Type B pancreatic cell (in vitro differentiated cells): ENCODE measurements at regions not wholly inside any gene's neighbourhood (a gene's known extent, or its start where the extent isn't known, plus 50 kb on each side); places are given as distances from the start of the nearest gene placed in this dataset.
"Not testable (repeated sequence)": the region's sequence is repeated elsewhere in the genome, so short reads cannot be mapped to it uniquely, and the experiment has no call there.

Experiments used
- DNase-seq: peaks from one replicate; pipeline ENCODE4 v3.0.0; 2021; ENCODE audit warnings: mixed read lengths; ENCODE audit not compliant: unreplicated experiment; ENCODE audit errors: extremely low spot score
- H3K27ac Mint-ChIP-seq: 2 replicates; pipeline ENCODE4 v1.8.0; 2021; ENCODE audit warnings: mild to moderate bottlenecking, mixed read lengths
- H3K27me3 Mint-ChIP-seq: 2 replicates; pipeline ENCODE4 v1.8.0; 2021; ENCODE audit warnings: mixed read lengths
- H3K36me3 Mint-ChIP-seq: 2 replicates; pipeline ENCODE4 v1.8.0; 2021; ENCODE audit warnings: mixed read lengths
- H3K4me1 Mint-ChIP-seq: one replicate; pipeline ENCODE4 v1.8.0; 2021; ENCODE audit warnings: mixed read lengths; ENCODE audit not compliant: unreplicated experiment
- H3K4me3 Mint-ChIP-seq: 2 replicates; pipeline ENCODE4 v1.8.0; 2021; ENCODE audit warnings: mild to moderate bottlenecking, mixed read lengths
- H3K9me3 Mint-ChIP-seq: 2 replicates; pipeline ENCODE4 v1.8.0; 2021; ENCODE audit warnings: mixed read lengths
- TF ChIP-seq, protein P1 (sequence below): fragments of 200-600 bp; sonication (generic); conservative IDR thresholded peaks from 2 replicates; pipeline ENCODE4 v1.5.0; 2021; ENCODE audit warnings: antibody characterized with exemption, mild to moderate bottlenecking

- no peak overlapping the region for H3K27ac Mint-ChIP-seq
- peaks cover 8% of the 10 kb centered on the region for H3K9me3 Mint-ChIP-seq
- H3K36me3 Mint-ChIP-seq: no peaks in the 10 kb centered on the region
- no peak for DNase-seq
- TF ChIP-seq, protein P1, sequence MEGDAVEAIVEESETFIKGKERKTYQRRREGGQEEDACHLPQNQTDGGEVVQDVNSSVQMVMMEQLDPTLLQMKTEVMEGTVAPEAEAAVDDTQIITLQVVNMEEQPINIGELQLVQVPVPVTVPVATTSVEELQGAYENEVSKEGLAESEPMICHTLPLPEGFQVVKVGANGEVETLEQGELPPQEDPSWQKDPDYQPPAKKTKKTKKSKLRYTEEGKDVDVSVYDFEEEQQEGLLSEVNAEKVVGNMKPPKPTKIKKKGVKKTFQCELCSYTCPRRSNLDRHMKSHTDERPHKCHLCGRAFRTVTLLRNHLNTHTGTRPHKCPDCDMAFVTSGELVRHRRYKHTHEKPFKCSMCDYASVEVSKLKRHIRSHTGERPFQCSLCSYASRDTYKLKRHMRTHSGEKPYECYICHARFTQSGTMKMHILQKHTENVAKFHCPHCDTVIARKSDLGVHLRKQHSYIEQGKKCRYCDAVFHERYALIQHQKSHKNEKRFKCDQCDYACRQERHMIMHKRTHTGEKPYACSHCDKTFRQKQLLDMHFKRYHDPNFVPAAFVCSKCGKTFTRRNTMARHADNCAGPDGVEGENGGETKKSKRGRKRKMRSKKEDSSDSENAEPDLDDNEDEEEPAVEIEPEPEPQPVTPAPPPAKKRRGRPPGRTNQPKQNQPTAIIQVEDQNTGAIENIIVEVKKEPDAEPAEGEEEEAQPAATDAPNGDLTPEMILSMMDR: no peak
- H3K4me1 Mint-ChIP-seq: no peaks in the 10 kb centered on the region
- no peaks in the 10 kb centered on the region for H3K27me3 Mint-ChIP-seq
- H3K4me3 Mint-ChIP-seq: no peak overlapping the region
Measured at GRCh38 chrX:66717926-66718325, 79.0 kb upstream of the EDA2R start.

DNA sequence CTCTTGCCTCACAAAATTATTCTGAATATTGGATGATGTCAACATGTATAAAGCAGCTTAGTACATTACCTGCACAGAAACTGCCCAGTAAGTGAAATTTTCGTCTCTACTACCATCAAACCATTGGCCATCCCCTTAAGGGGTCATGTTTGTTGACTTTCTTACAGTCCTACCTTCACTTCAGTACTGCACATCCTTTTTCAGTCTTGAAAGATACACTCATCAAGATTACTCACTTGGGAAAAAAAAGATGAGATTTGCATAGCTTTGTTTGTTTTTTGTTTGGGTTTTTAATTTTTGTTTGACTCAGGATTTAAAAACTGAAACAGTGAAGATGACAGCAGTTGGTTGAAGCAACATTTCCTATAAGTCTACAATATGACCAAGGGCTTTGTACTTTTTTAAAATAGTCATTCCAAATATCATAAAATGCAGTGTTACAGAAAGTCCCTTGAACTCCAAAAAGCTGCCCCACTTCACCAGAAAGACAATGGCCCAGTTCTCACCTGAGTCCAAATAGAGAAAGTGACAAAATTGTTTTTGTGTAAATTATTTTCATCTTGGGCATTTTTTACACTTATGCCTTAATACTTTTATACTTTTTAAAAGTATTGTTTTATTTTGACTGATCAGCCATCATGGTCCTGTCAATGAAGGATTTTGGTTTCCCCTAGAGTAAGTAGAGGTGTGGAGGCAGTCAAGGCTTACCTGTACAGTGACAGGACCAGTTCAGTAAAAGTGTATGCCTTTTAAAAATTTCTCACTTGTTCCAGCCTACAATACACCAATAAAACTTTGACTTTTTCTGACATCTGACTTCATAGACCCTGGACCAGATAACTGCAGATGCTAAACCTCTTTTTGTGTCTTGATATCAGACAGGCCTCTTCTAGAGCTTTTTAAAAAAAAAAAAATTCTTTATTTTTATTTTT is 59.7 kb upstream of the EDA2R start:
- H3K4me3 Mint-ChIP-seq: no peak overlapping the region
- TF ChIP-seq, protein P1: no peak
- H3K27me3 Mint-ChIP-seq: no peaks in the 10 kb centered on the region
- H3K4me1 Mint-ChIP-seq: no peaks in the 10 kb centered on the region
- DNase-seq: no peak
- H3K9me3 Mint-ChIP-seq: peaks cover 4% of the 10 kb centered on the region
- no peak overlapping the region for H3K27ac Mint-ChIP-seq
- no peaks in the 10 kb centered on the region for H3K36me3 Mint-ChIP-seq

- not testable (repeated sequence) for H3K4me3 Mint-ChIP-seq, H3K36me3 Mint-ChIP-seq, DNase-seq, H3K27ac Mint-ChIP-seq, H3K4me1 Mint-ChIP-seq, H3K27me3 Mint-ChIP-seq, H3K9me3 Mint-ChIP-seq
Measured at GRCh38 chrX:66692512-66692911, 53.6 kb upstream of the EDA2R start.
